HL-60 (cell line): ENCODE measurements at regions not wholly inside any gene's neighbourhood (a gene's known extent, or its start where the extent isn't known, plus 50 kb on each side); places are given as distances from the start of the nearest gene placed in this dataset.

ENCODE experiments used
- CTCF ChIP-seq: IDR thresholded peaks from one replicate; pipeline ENCODE4 v1.5.1; 2011; ENCODE audit warnings: low read length, control low read depth, inconsistent platforms; ENCODE audit not compliant: insufficient read depth
- POLR2AphosphoS5 ChIP-seq: IDR thresholded peaks from 2 replicates; pipeline ENCODE4 v1.6.1; 2012; ENCODE audit warnings: low read depth
- REST ChIP-seq: IDR thresholded peaks from 2 replicates; pipeline ENCODE4 v1.6.1; 2012; ENCODE audit warnings: low read depth; ENCODE audit not compliant: insufficient replicate concordance

GRCh38 chr2:16390561-16390960 is 275.1 kb downstream of the CYRIA start:
- TF ChIP-seq CTCF (no peak), REST (no peak), POLR2AphosphoS5 (no peak)
